ENCODE measurements at regions not wholly inside any gene's neighbourhood (a gene's known extent, or its start where the extent isn't known, plus 50 kb on each side); places are given as distances from the start of the nearest gene placed in this dataset.
"Not testable (repeated sequence)": the region's sequence is repeated elsewhere in the genome, so short reads cannot be mapped to it uniquely, and the experiment has no call there.

GRCh38 chr2:226124548-226125011, 675.0 kb downstream of the IRS1 start:
- no peak for DNase-seq (ENCODE audit: low spot score)

GRCh38 chr2:226123300-226123699, 676.3 kb downstream of the IRS1 start:
- DNase-seq (ENCODE audit: low spot score): no peak

- no peak for DNase-seq (ENCODE audit: low spot score)
These were observed 677.6 kb downstream of the IRS1 start for GRCh38 chr2:226122041-226122440.

GRCh38 chr2:226121046-226121738, 678.4 kb downstream of the IRS1 start:
- DNase-seq (ENCODE audit: low spot score): no peak

- DNase-seq (ENCODE audit: low spot score): no peak
These were observed 680.9 kb downstream of the IRS1 start for GRCh38 chr2:226118471-226119429.

GRCh38 chr2:226117510-226118065, 682.0 kb downstream of the IRS1 start:
- DNase-seq (ENCODE audit: low spot score): no peak

GRCh38 chr2:226116346-226116745, 683.3 kb downstream of the IRS1 start:
- no peak for DNase-seq (ENCODE audit: low spot score)

- DNase-seq (ENCODE audit: low spot score): no peak
These were observed 683.8 kb downstream of the IRS1 start for GRCh38 chr2:226115832-226116200.

GRCh38 chr2:226115102-226115831, 684.4 kb downstream of the IRS1 start:
- DNase-seq (ENCODE audit: low spot score): no peak

GRCh38 chr2:226114436-226114835, 685.2 kb downstream of the IRS1 start:
- no peak for DNase-seq (ENCODE audit: low spot score)

- no peak for DNase-seq (ENCODE audit: low spot score)
These were observed 699.6 kb downstream of the NYAP2 start for GRCh38 chr2:226098861-226099745.

- no peak for DNase-seq (ENCODE audit: low spot score)
These were observed 695.5 kb downstream of the NYAP2 start for GRCh38 chr2:226095058-226095457.

- DNase-seq (ENCODE audit: low spot score): no peak
These were observed 693.9 kb downstream of the NYAP2 start for GRCh38 chr2:226093364-226093763.

- no peak for DNase-seq (ENCODE audit: low spot score)
These were observed 688.8 kb downstream of the NYAP2 start for GRCh38 chr2:226088366-226088674.

GRCh38 chr2:226087505-226088365, 688.2 kb downstream of the NYAP2 start:
- DNase-seq (ENCODE audit: low spot score): no peak

- DNase-seq (ENCODE audit: low spot score): no peak
These were observed 687.5 kb downstream of the NYAP2 start for GRCh38 chr2:226087051-226087450.

- DNase-seq (ENCODE audit: low spot score): no peak
These were observed 686.7 kb downstream of the NYAP2 start for GRCh38 chr2:226086190-226086589.

- not testable (repeated sequence) for DNase-seq (ENCODE audit: low spot score)
These were observed 685.9 kb downstream of the NYAP2 start for GRCh38 chr2:226085425-226085824.

- no peak for DNase-seq (ENCODE audit: low spot score)
These were observed 680.8 kb downstream of the NYAP2 start for GRCh38 chr2:226080334-226080733.

GRCh38 chr2:226079671-226080181, 680.2 kb downstream of the NYAP2 start:
- no peak for DNase-seq (ENCODE audit: low spot score)

Data from cerebellar cortex (tissue), 1 donor.